Left colon (tissue), 2 donors: ENCODE measurements at regions not wholly inside any gene's neighbourhood (a gene's known extent, or its start where the extent isn't known, plus 50 kb on each side); places are given as distances from the start of the nearest gene placed in this dataset.
A peak's percentile ranks its signal among the peaks of the same experiment; 100 is the strongest.
"Not testable (repeated sequence)": the region's sequence is repeated elsewhere in the genome, so short reads cannot be mapped to it uniquely, and the experiment has no call there.

Experiments
- ATAC-seq: fragments of 200-7000 bp; cut with Tn5 transposase; one replicate; pipeline ENCODE4 v1.9.1; 2020; ENCODE audit warnings: mild to moderate bottlenecking, moderate library complexity
- DNase-seq, 2 donors: peaks; one replicate each; pipeline ENCODE4 v3.0.0-alpha.2; 2020
- intact Hi-C, 2 donors: fragments of 100-400 bp; cut with DNase I in 1 of 2; cut with micrococcal nuclease in 1 of 2; formaldehyde crosslinking; loops; one replicate each; pipeline versions ENCODE4 v1.11.2 to v1.14.0; 2022; cut with DNase I, micrococcal nuclease
- donor health status: DM: no; HTN: no; CAD: no.
- donor health status: DM: yes; HTN: yes; CAD: no.

GRCh38 chr7:79692015-79692414 lies 238.5 kb upstream of the MAGI2 start:
- ATAC-seq: no peak
- intact Hi-C loops: no loop called here
- DNase-seq: no peak

- ATAC-seq: peak; percentile 97
- intact Hi-C loops: no loop called here
- no peak for DNase-seq
These were observed 237.6 kb upstream of the MAGI2 start for GRCh38 chr7:79691074-79691473.

GRCh38 chr7:79684384-79684783 lies 230.9 kb upstream of the MAGI2 start:
- intact Hi-C loops: no loop called here
- ATAC-seq (no peak), DNase-seq (no peak)

GRCh38 chr7:79683916-79684315 lies 230.4 kb upstream of the MAGI2 start:
- intact Hi-C loops: no loop called here
- ATAC-seq (no peak), DNase-seq (no peak)

- intact Hi-C loops: no loop called here
- no peak for DNase-seq
- ATAC-seq: no peak
These were observed 229.9 kb upstream of the MAGI2 start for GRCh38 chr7:79683185-79683890.

- DNase-seq (peak; percentile 12 to 30), ATAC-seq (peak; percentile 93)
- intact Hi-C loops: no loop called here
These were observed 228.0 kb upstream of the MAGI2 start for GRCh38 chr7:79681454-79681853.

GRCh38 chr7:79673969-79674368 lies 220.5 kb upstream of the MAGI2 start:
- DNase-seq (peak; percentile 18 to 62), ATAC-seq (peak; percentile 100)
- intact Hi-C loops: no loop called here

- ATAC-seq: peak; percentile 12
- intact Hi-C loops: no loop called here
- DNase-seq: no peak
These were observed 220.0 kb upstream of the MAGI2 start for GRCh38 chr7:79673421-79673820.

GRCh38 chr7:79668292-79668691 lies 214.8 kb upstream of the MAGI2 start:
- intact Hi-C loops: no loop called here
- no peak for ATAC-seq
- no peak for DNase-seq

GRCh38 chr7:79666472-79666871 lies 213.0 kb upstream of the MAGI2 start:
- intact Hi-C loops: no loop called here
- ATAC-seq (no peak), DNase-seq (no peak)

GRCh38 chr7:79664884-79665676 lies 211.6 kb upstream of the MAGI2 start:
- no peak for ATAC-seq
- intact Hi-C loops: no loop called here

GRCh38 chr7:79658304-79658703 lies 204.8 kb upstream of the MAGI2 start:
- ATAC-seq (no peak), DNase-seq (no peak)
- intact Hi-C loops: no loop called here

More at GRCh38 chr7:79664884-79665676, 211.6 kb upstream of the MAGI2 start:
- no peak for DNase-seq

GRCh38 chr7:79653136-79653631 lies 199.7 kb upstream of the MAGI2 start:
- intact Hi-C loops: no loop called here
- ATAC-seq: no peak
- no peak for DNase-seq

- no peak for ATAC-seq
- intact Hi-C loops: no loop called here
- DNase-seq: no peak
These were observed 199.2 kb upstream of the MAGI2 start for GRCh38 chr7:79652619-79653018.

- ATAC-seq (no peak), DNase-seq (no peak)
- intact Hi-C loops: no loop called here
These were observed 194.2 kb upstream of the MAGI2 start for GRCh38 chr7:79647711-79648110.

- ATAC-seq: no peak
- intact Hi-C loops: no loop called here
- DNase-seq: no peak
These were observed 192.8 kb upstream of the MAGI2 start for GRCh38 chr7:79646278-79646677.

- intact Hi-C loops: no loop called here
- no peak for DNase-seq
- ATAC-seq: peak; percentile 53
These were observed 183.4 kb upstream of the MAGI2 start for GRCh38 chr7:79636849-79637248.

- DNase-seq, ATAC-seq, intact Hi-C loops: not testable (repeated sequence)
These were observed 172.5 kb upstream of the MAGI2 start for GRCh38 chr7:79625921-79626320.

- intact Hi-C loops: no loop called here
- no peak for ATAC-seq
- DNase-seq: no peak
These were observed 170.9 kb upstream of the MAGI2 start for GRCh38 chr7:79624336-79624735.

- DNase-seq (no peak), ATAC-seq (no peak)
- intact Hi-C loops: no loop called here
These were observed 169.3 kb upstream of the MAGI2 start for GRCh38 chr7:79622781-79623180.
